Psoas muscle (tissue), 7 donors: ENCODE measurements at regions not wholly inside any gene's neighbourhood (a gene's known extent, or its start where the extent isn't known, plus 50 kb on each side); places are given as distances from the start of the nearest gene placed in this dataset.

Source experiments
- ATAC-seq, 4 donors: fragments of 200-7000 bp; cut with Tn5 transposase; one replicate each; pipeline ENCODE4 v1.9.1; 2020; ENCODE audit warnings: moderate library complexity in 3 of 4, mild to moderate bottlenecking in 2 of 4
- DNase-seq, 2 donors: peaks; one replicate each; pipeline ENCODE4 v3.0.0-alpha.2; 2020
- H3K27ac ChIP-seq: fragments of 200-600 bp; one replicate; pipeline ENCODE4 v1.8.0; 2022
- H3K27me3 ChIP-seq, 3 donors: fragments of 200-600 bp in 1 of 3; one replicate each; pipeline versions ENCODE4 v1.6.1 to v1.8.0; 2013 to 2022; ENCODE audit warnings: low read length in 2 of 3, mild to moderate bottlenecking in 2 of 3, moderate library complexity in 1 of 3; ENCODE audit not compliant: insufficient read depth in 3 of 3
- H3K36me3 ChIP-seq, 2 donors: fragments of 200-600 bp in 1 of 2; one replicate each; pipeline versions ENCODE4 v1.6.1 to v1.8.0; 2013 to 2022; ENCODE audit warnings: low read depth in 1 of 2, mild to moderate bottlenecking in 1 of 2, moderate library complexity in 1 of 2; ENCODE audit not compliant: insufficient read depth in 1 of 2
- H3K4me1 ChIP-seq: fragments of 200-600 bp; one replicate; pipeline ENCODE4 v1.8.0; 2022
- H3K4me3 ChIP-seq: fragments of 200-600 bp; one replicate; pipeline ENCODE4 v1.8.0; 2022; ENCODE audit warnings: mild to moderate bottlenecking
- H3K9me3 ChIP-seq: fragments of 200-600 bp; one replicate; pipeline ENCODE4 v1.8.0; 2022
- CTCF ChIP-seq: fragments of 200-600 bp; IDR thresholded peaks from one replicate; pipeline ENCODE4 v1.8.0; 2022; ENCODE audit warnings: antibody characterized with exemption
- WGBS, 3 donors: extraction: QIAGEN DNeasy Blood & Tissue Kit; methylation state at CpG; one replicate each; pipeline versions ENCODE4 v1.1.6 to v1.1.7; 2013; 5-methylcytosine and 5-hydroxymethylcytosine counted together
- intact Hi-C, 2 donors: fragments of 100-400 bp; cut with DNase I; formaldehyde crosslinking; loops; one replicate each; pipeline versions ENCODE4 v1.11.0 to v1.14.2; 2022
- donor health status: healthy with polysubstance abuse.
- donor health status: DM: no; HTN: no; CAD: no; lungs with moderate emphysema.
- donor health status: Bipolar disorder and iron deficiency.
- donor health status: healthy.
- donor health status: DM: yes; HTN: yes; CAD: no.
- donor health status: DM: no; HTN: no; CAD: no.
- donor health status: DM: yes; HTN: yes; CAD: no.

- Histone ChIP-seq H3K4me1 (no peaks in the 10 kb centered on the region), H3K36me3 (no peaks in the 10 kb centered on the region), H3K27ac (no peak overlapping the region), H3K27me3 (peaks cover 0 to 3% (median 0%) of the 10 kb centered on the region in 3 donors), H3K9me3 (no peaks in the 10 kb centered on the region), H3K4me3 (no peak overlapping the region)
- ATAC-seq (no peak), DNase-seq (no peak)
- TF ChIP-seq CTCF = no peak
- intact Hi-C loops = no loop called here
- 70 to 83% (median 75%) methylated on average over 3 of the region's 3 CpGs for WGBS, 3 donors
These were observed 53.1 kb downstream of the GSX2 start for GRCh38 chr4:54152846-54153600.

GRCh38 chr4:54155936-54156335, 56.0 kb downstream of the GSX2 start:
- Histone ChIP-seq H3K4me1 (no peaks in the 10 kb centered on the region), H3K27ac (no peak overlapping the region), H3K36me3 (no peaks in the 10 kb centered on the region), H3K9me3 (peaks cover 7% of the 10 kb centered on the region), H3K27me3 (no peaks in the 10 kb centered on the region), H3K4me3 (no peak overlapping the region)
- TF ChIP-seq CTCF = no peak
- ATAC-seq (no peak), DNase-seq (no peak)
- 61 to 72% (median 67%) methylated on average over 1 of the region's 1 CpG for WGBS, 3 donors
- intact Hi-C loops = no loop called here

GRCh38 chr4:54157606-54158005, 57.6 kb downstream of the GSX2 start:
- DNase-seq = no peak
- Histone ChIP-seq H3K36me3 (no peaks in the 10 kb centered on the region), H3K4me1 (no peaks in the 10 kb centered on the region), H3K9me3 (peaks cover 7% of the 10 kb centered on the region), H3K27me3 (no peaks in the 10 kb centered on the region), H3K27ac (no peak overlapping the region), H3K4me3 (no peak overlapping the region)
- no peak for TF ChIP-seq CTCF
- intact Hi-C loops = no loop called here
- no peak for ATAC-seq

GRCh38 chr4:54159543-54159942, 59.6 kb downstream of the GSX2 start:
- intact Hi-C loops = no loop called here
- Histone ChIP-seq H3K36me3 (no peaks in the 10 kb centered on the region), H3K4me1 (no peaks in the 10 kb centered on the region), H3K27me3 (no peaks in the 10 kb centered on the region), H3K4me3 (no peak overlapping the region), H3K9me3 (peaks cover 7% of the 10 kb centered on the region), H3K27ac (no peak overlapping the region)
- ATAC-seq = no peak
- no peak for DNase-seq
- 54 to 62% (median 61%) methylated on average over 3 of the region's 3 CpGs for WGBS, 3 donors
- no peak for TF ChIP-seq CTCF

GRCh38 chr4:54165011-54165410, 64.1 kb upstream of the PDGFRA start:
- Histone ChIP-seq H3K4me1 (no peaks in the 10 kb centered on the region), H3K36me3 (no peaks in the 10 kb centered on the region), H3K4me3 (no peak overlapping the region), H3K27ac (no peak overlapping the region), H3K9me3 (peaks cover under 1% of the 10 kb centered on the region), H3K27me3 (no peaks in the 10 kb centered on the region)
- ATAC-seq (no peak), DNase-seq (no peak)
- 93 to 94% (median 94%) methylated on average over 4 of the region's 4 CpGs for WGBS, 3 donors
- TF ChIP-seq CTCF = no peak
- intact Hi-C loops = no loop called here
